ENCODE measurements at regions not wholly inside any gene's neighbourhood (a gene's known extent, or its start where the extent isn't known, plus 50 kb on each side); places are given as distances from the start of the nearest gene placed in this dataset.

GRCh38 chrX:5051831-5052491 lies 1176.7 kb downstream of the NLGN4X start:
- DNase-seq (ENCODE audit: low read depth), result no peak
- no peak overlapping the region for H3K4me3 ChIP-seq (ENCODE audit: control insufficient read depth, low read depth, low read length)
- TF ChIP-seq, protein P1, sequence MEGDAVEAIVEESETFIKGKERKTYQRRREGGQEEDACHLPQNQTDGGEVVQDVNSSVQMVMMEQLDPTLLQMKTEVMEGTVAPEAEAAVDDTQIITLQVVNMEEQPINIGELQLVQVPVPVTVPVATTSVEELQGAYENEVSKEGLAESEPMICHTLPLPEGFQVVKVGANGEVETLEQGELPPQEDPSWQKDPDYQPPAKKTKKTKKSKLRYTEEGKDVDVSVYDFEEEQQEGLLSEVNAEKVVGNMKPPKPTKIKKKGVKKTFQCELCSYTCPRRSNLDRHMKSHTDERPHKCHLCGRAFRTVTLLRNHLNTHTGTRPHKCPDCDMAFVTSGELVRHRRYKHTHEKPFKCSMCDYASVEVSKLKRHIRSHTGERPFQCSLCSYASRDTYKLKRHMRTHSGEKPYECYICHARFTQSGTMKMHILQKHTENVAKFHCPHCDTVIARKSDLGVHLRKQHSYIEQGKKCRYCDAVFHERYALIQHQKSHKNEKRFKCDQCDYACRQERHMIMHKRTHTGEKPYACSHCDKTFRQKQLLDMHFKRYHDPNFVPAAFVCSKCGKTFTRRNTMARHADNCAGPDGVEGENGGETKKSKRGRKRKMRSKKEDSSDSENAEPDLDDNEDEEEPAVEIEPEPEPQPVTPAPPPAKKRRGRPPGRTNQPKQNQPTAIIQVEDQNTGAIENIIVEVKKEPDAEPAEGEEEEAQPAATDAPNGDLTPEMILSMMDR (IDR thresholded peaks at IDR 0.05; ENCODE audit: control insufficient read depth, insufficient read depth, low read depth, low read length, missing control alignments), result no peak

GRCh38 chrX:5042563-5042962 lies 1186.1 kb downstream of the NLGN4X start:
- no peak for DNase-seq (ENCODE audit: low read depth)
- H3K4me3 ChIP-seq (ENCODE audit: control insufficient read depth, low read depth, low read length), result no peak overlapping the region
- TF ChIP-seq, protein P1 (IDR thresholded peaks at IDR 0.05; ENCODE audit: control insufficient read depth, insufficient read depth, low read depth, low read length, missing control alignments), result no peak

DNA sequence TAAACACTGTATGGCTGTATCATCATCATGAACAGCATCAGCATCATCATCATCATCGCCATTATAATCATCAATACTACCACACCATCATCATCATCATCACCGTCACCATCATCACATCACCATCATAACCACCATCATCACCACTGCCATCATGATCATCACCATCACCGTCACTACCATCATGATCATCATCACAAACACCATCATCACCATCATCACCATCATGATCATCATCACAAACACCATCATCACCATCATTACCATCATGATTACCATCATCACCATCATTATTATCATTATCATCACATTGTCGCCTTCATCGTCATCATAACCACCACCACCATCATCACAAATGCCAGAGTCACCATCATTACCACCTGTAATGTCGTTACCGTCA lies 1196.9 kb downstream of the NLGN4X start:
- no peak overlapping the region for H3K4me3 ChIP-seq (ENCODE audit: control insufficient read depth, low read depth, low read length)

DNA sequence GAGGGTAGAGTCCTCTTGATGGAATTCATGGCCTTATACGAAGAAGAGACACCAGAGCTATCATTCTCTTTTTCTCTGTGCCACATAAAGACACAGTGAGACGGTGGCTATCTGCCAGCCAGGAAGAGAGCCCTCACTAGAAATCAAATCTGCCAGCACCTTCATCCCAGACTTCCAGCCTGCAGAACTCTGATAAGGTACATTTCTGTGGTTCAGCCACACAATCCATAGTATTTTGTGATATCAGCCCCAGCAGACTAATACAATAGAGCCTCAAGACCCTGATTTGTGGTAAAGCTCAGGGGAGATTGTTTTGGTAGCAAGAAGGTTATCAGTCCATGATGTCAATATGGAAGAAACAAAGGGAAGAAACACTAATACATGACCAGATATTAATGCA lies 1213.2 kb downstream of the NLGN4X start:
- TF ChIP-seq, protein P1 (IDR thresholded peaks at IDR 0.05; ENCODE audit: control insufficient read depth, insufficient read depth, low read depth, low read length, missing control alignments), result no peak
- H3K4me3 ChIP-seq (ENCODE audit: control insufficient read depth, low read depth, low read length), result no peak overlapping the region
- DNase-seq (ENCODE audit: low read depth), result no peak

More for the DNA sequence above, 1196.9 kb downstream of the NLGN4X start:
- TF ChIP-seq, protein P1 (IDR thresholded peaks at IDR 0.05; ENCODE audit: control insufficient read depth, insufficient read depth, low read depth, low read length, missing control alignments), result no peak
- no peak for DNase-seq (ENCODE audit: low read depth)

GRCh38 chrX:4994855-4995254 lies 1233.8 kb downstream of the NLGN4X start:
- no peak overlapping the region for H3K4me3 ChIP-seq (ENCODE audit: control insufficient read depth, low read depth, low read length)
- DNase-seq (ENCODE audit: low read depth), result no peak
- TF ChIP-seq, protein P1 (IDR thresholded peaks at IDR 0.05; ENCODE audit: control insufficient read depth, insufficient read depth, low read depth, low read length, missing control alignments), result no peak

GRCh38 chrX:4978613-4979012 lies 1250.1 kb downstream of the NLGN4X start:
- TF ChIP-seq, protein P1 (IDR thresholded peaks at IDR 0.05; ENCODE audit: control insufficient read depth, insufficient read depth, low read depth, low read length, missing control alignments), result no peak
- no peak overlapping the region for H3K4me3 ChIP-seq (ENCODE audit: control insufficient read depth, low read depth, low read length)
- no peak for DNase-seq (ENCODE audit: low read depth)
